GM12878 (cell line): ENCODE measurements at regions not wholly inside any gene's neighbourhood (a gene's known extent, or its start where the extent isn't known, plus 50 kb on each side); places are given as distances from the start of the nearest gene placed in this dataset.
A peak's percentile ranks its signal among the peaks of the same experiment; 100 is the strongest.

Experiments
- ATAC-seq: fragments of 200-7000 bp; cut with Tn5 transposase; 3 replicates; pipeline ENCODE4 v1.9.1; 2020; ENCODE audit warnings: mild to moderate bottlenecking, moderate library complexity
- BruUV-seq: library from RNA; stranded (reverse); fragments of 400-500 nt; replicated peaks from 2 replicates; lab custom pipeline; 2021; lab: Mats Ljungman, UMichigan
- CTCF ChIA-PET: fragments of 300-600 bp; sonication (Branson Sonifier 250); formaldehyde crosslinking; extraction: SDS; loops from one replicate; lab custom pipeline; 2021; ENCODE audit warnings: inconsistent platforms; lab: Yijun Ruan, JAX
- POLR2A ChIA-PET: fragments of 350-600 bp; formaldehyde crosslinking; extraction: SDS; loops from one replicate; lab custom pipeline; 2021; ENCODE audit warnings: inconsistent platforms; lab: Charles Lee
- RAD21 ChIA-PET: fragments of 300-600 bp; sonication (Branson Sonifier 250); formaldehyde crosslinking; loops from one replicate; lab custom pipeline; 2023; ENCODE audit warnings: antibody characterized with exemption; ENCODE audit not compliant: unreplicated experiment; lab: Charles Lee
- SMC1A ChIA-PET: fragments of 300-600 bp; sonication (Branson Sonifier 250); formaldehyde crosslinking; loops from one replicate; lab custom pipeline; 2023; ENCODE audit not compliant: unreplicated experiment, uncharacterized antibody; lab: Charles Lee
- DNase-seq: peaks from one replicate; pipeline ENCODE4 v3.0.0-alpha.2; 2011; ENCODE audit warnings: low read depth, low spot score
- FAIRE-seq: peaks from 3 replicates; lab custom pipeline; 2011; peaks lifted over from hg19 to GRCh38; lab: Jason Lieb, UNC
- H2AFZ ChIP-seq: 2 replicates; pipeline ENCODE4 v1.6.0; 2011; ENCODE audit warnings: low read depth, low read length, control low read depth; ENCODE audit not compliant: control insufficient read depth
- H3K27ac ChIP-seq: 2 replicates; pipeline ENCODE4 v1.5.1; 2011; ENCODE audit warnings: control low read depth; ENCODE audit not compliant: control insufficient read depth, insufficient read depth
- H3K27me3 ChIP-seq, 2 experiments: replicated peaks in 1 of 2; 2 replicates each; pipeline versions ENCODE4 v1.6.0 to v1.6.1; 2011; ENCODE audit warnings: low read length in 1 of 2; ENCODE audit not compliant: control insufficient read depth in 2 of 2, insufficient read depth in 2 of 2
- H3K36me3 ChIP-seq, 2 experiments: 2 replicates each; pipeline ENCODE4 v1.5.1; 2011; ENCODE audit warnings: low read length in 1 of 2; ENCODE audit not compliant: control insufficient read depth in 2 of 2, insufficient read depth in 2 of 2
- H3K4me1 ChIP-seq: 2 replicates; pipeline ENCODE4 v1.6.1; 2011; ENCODE audit warnings: mild to moderate bottlenecking, low read length, moderate library complexity, mixed read lengths; ENCODE audit not compliant: control insufficient read depth, insufficient read depth
- H3K4me2 ChIP-seq: 2 replicates; pipeline ENCODE4 v1.6.0; 2011; ENCODE audit warnings: control low read depth; ENCODE audit not compliant: control insufficient read depth, insufficient read depth
- H3K4me3 ChIP-seq: fragments of 200-600 bp; sonication (generic); 2 replicates; pipeline ENCODE4 v1.5.1; 2016
- H3K79me2 ChIP-seq: 2 replicates; pipeline ENCODE4 v1.6.0; 2011; ENCODE audit warnings: low read length; ENCODE audit not compliant: control insufficient read depth, insufficient read depth
- H3K9ac ChIP-seq: 2 replicates; pipeline ENCODE4 v1.8.0; 2011; ENCODE audit warnings: low read length, control low read depth, mixed read lengths; ENCODE audit not compliant: control insufficient read depth, insufficient read depth
- H3K9me3 ChIP-seq: replicated peaks from 3 replicates; pipeline ENCODE4 v1.5.1; 2011; ENCODE audit warnings: mild to moderate bottlenecking, low read length; ENCODE audit not compliant: control insufficient read depth, insufficient read depth
- H4K20me1 ChIP-seq: 2 replicates; pipeline ENCODE4 v1.6.0; 2011; ENCODE audit not compliant: control insufficient read depth, insufficient read depth
- BACH1 ChIP-seq: fragments of 450-650 bp; IDR thresholded peaks from 2 replicates; pipeline ENCODE4 v1.6.1; 2017; ENCODE audit warnings: mild to moderate bottlenecking, borderline replicate concordance
- CBFB ChIP-seq: IDR thresholded peaks from 2 replicates; pipeline ENCODE4 v1.6.1; 2016; ENCODE audit warnings: antibody characterized with exemption, low read depth
- FOXK2 ChIP-seq: fragments of 450-650 bp; IDR thresholded peaks from 2 replicates; pipeline ENCODE4 v1.6.1; 2017; ENCODE audit warnings: mild to moderate bottlenecking, moderate library complexity
- HCFC1 ChIP-seq: fragments of 150-350 bp; IDR thresholded peaks from 2 replicates; pipeline ENCODE4 v1.6.1; 2014; ENCODE audit warnings: low read length
- LARP7 ChIP-seq: fragments of 450-650 bp; IDR thresholded peaks from 2 replicates; pipeline ENCODE4 v1.6.1; 2017; ENCODE audit warnings: mild to moderate bottlenecking
- MTA2 ChIP-seq: fragments of 450-650 bp; IDR thresholded peaks from 2 replicates; pipeline ENCODE4 v1.6.1; 2016; ENCODE audit warnings: low read depth, mild to moderate bottlenecking, moderate library complexity
- NFIC ChIP-seq: IDR thresholded peaks from 2 replicates; pipeline ENCODE4 v1.6.1; 2012; ENCODE audit warnings: low read depth, mild to moderate bottlenecking, inconsistent platforms, low read length, moderate library complexity
- NR2C1 ChIP-seq: fragments of 450-650 bp; IDR thresholded peaks from 2 replicates; pipeline ENCODE4 v1.6.1; 2017; ENCODE audit warnings: antibody characterized with exemption, mild to moderate bottlenecking, moderate library complexity
- RCOR1 ChIP-seq: conservative IDR thresholded peaks from 2 replicates; pipeline ENCODE4 v1.6.1; 2012; ENCODE audit warnings: low read depth, low read length, improper control_type of control experiment
- REST ChIP-seq: IDR thresholded peaks from 2 replicates; pipeline ENCODE4 v1.6.1; 2012; ENCODE audit warnings: mild to moderate bottlenecking, low read depth, low read length
- RUNX3 ChIP-seq: IDR thresholded peaks from 2 replicates; pipeline ENCODE4 v1.6.1; 2012; ENCODE audit warnings: low read length, inconsistent platforms
- SPI1 ChIP-seq: IDR thresholded peaks from 2 replicates; pipeline ENCODE4 v1.6.1; 2011; ENCODE audit warnings: low read depth, mild to moderate bottlenecking, low read length, moderate library complexity, borderline replicate concordance; ENCODE audit not compliant: insufficient read depth
- TAF1 ChIP-seq: IDR thresholded peaks from 2 replicates; pipeline ENCODE4 v1.6.1; 2011; ENCODE audit warnings: mild to moderate bottlenecking, low read depth, low read length, borderline replicate concordance
- ZNF217 ChIP-seq: fragments of 450-650 bp; IDR thresholded peaks from 2 replicates; pipeline ENCODE4 v1.6.1; 2017; ENCODE audit warnings: antibody characterized with exemption, mild to moderate bottlenecking
- ZZZ3 ChIP-seq: IDR thresholded peaks from 2 replicates; pipeline ENCODE4 v1.6.1; 2011; ENCODE audit warnings: low read depth; ENCODE audit not compliant: control insufficient read depth, insufficient read length
- WGBS: methylation state at CpG from one replicate; pipeline ENCODE4 v1.1.6; 2016; ENCODE audit warnings: low lambda C conversion rate; ENCODE audit not compliant: insufficient replicate concordance, insufficient coverage; ENCODE audit errors: missing lambda C conversion rate; 5-methylcytosine and 5-hydroxymethylcytosine counted together
- in situ Hi-C: fragments of 300-500 bp; cut with MboI; formaldehyde crosslinking; loops from 9 replicates; pipeline ENCODE4 v1.14.3; 2018; ENCODE audit warnings: mixed read lengths
- intact Hi-C: fragments of 100-400 bp; cut with micrococcal nuclease; formaldehyde crosslinking; loops from one replicate; pipeline ENCODE4 v1.14.2; 2022; ENCODE audit not compliant: unreplicated experiment

GRCh38 chr3:171986176-171986575 is 53.2 kb upstream of the FNDC3B start:
- Histone ChIP-seq H3K36me3 (no peaks in the 10 kb centered on the region), H2AFZ (no peak overlapping the region), H3K9me3 (no peaks in the 10 kb centered on the region; the same call in 2 of the 3 replicates), H3K27ac (no peak overlapping the region), H3K9ac (no peak overlapping the region), H4K20me1 (no peaks in the 10 kb centered on the region), H3K4me3 (no peak overlapping the region), H3K79me2 (no peaks in the 10 kb centered on the region), H3K4me2 (no peak overlapping the region), H3K27me3 (no peaks in the 10 kb centered on the region)
- FAIRE-seq, result no peak
- DNase-seq, result no peak
- ATAC-seq, result peak; percentile 76
- 31% methylated on average over 3 of the region's 3 CpGs for WGBS
- intact Hi-C loops, result no loop called here
- no TSS peak for BruUV-seq
- RAD21 ChIA-PET, result interaction anchor here (0.6 kb wide), 1 partner anchor 193 kb away, joined by 4 read pairs; no protein-coding TSS in a partner anchor
- POLR2A ChIA-PET, result no interaction called here
- TF ChIP-seq NR2C1 (no peak), RUNX3 (peak; percentile 41; the same call in 1 of the 2 replicates), SPI1 (peak; percentile 82; the same call in 1 of the 2 replicates)
- TF ChIP-seq, all 136 proteins: peak for 2
- CTCF ChIA-PET, result no interaction called here
- SMC1A ChIA-PET, result no interaction called here
- in situ Hi-C loops, result no loop called here
- no peaks in the 10 kb centered on the region for H3K4me1 ChIP-seq

GRCh38 chr3:171986757-171987518 is 52.4 kb upstream of the FNDC3B start:
- WGBS, result 58% methylated on average over 3 of the region's 3 CpGs
- Histone ChIP-seq H3K36me3 (no peaks in the 10 kb centered on the region), H3K27ac (no peak overlapping the region), H3K9ac (no peak overlapping the region), H4K20me1 (no peaks in the 10 kb centered on the region), H3K9me3 (no peaks in the 10 kb centered on the region; the same call in 2 of the 3 replicates), H3K4me3 (no peak overlapping the region), H2AFZ (no peak overlapping the region), H3K4me2 (no peak overlapping the region), H3K27me3 (no peaks in the 10 kb centered on the region), H3K4me1 (no peaks in the 10 kb centered on the region), H3K79me2 (no peaks in the 10 kb centered on the region)
- BruUV-seq, result no TSS peak
- ChIA-PET CTCF (interaction anchor here (0.9 kb wide), 1 partner anchor 346 kb away, joined by 3 read pairs; no protein-coding TSS in a partner anchor), SMC1A (interaction anchor here (0.9 kb wide), 1 partner anchor 101 kb away, joined by 3 read pairs; no protein-coding TSS in a partner anchor), RAD21 (interaction anchor here (0.6 kb wide), 1 partner anchor 192 kb away, joined by 4 read pairs; no protein-coding TSS in a partner anchor), POLR2A (interaction anchor here (0.5 kb wide), 1 partner anchor 390 kb away, joined by 3 read pairs; no protein-coding TSS in a partner anchor)
- in situ Hi-C loops, result no loop called here
- DNase-seq, result no peak
- no peak for ATAC-seq
- no peak for FAIRE-seq
- intact Hi-C loops, result no loop called here
- TF ChIP-seq FOXK2 (no peak), NFIC (no peak), HCFC1 (no peak), BACH1 (no peak), REST (no peak), CBFB (no peak), ZZZ3 (no peak), MTA2 (no peak), RCOR1 (no peak), ZNF217 (no peak), LARP7 (no peak), TAF1 (no peak)
